NCI-H2107 treated with DMSO at 0.1 percent for 48 hours (cell line): ENCODE measurements at regions not wholly inside any gene's neighbourhood (a gene's known extent, or its start where the extent isn't known, plus 50 kb on each side); places are given as distances from the start of the nearest gene placed in this dataset.
"Not testable (repeated sequence)": the region's sequence is repeated elsewhere in the genome, so short reads cannot be mapped to it uniquely, and the experiment has no call there.

Experiments
- DNase-seq: peaks from one replicate; lab custom pipeline; 2025; ENCODE audit not compliant: unreplicated experiment; lab: John Stamatoyannopoulos, UW

- DNase-seq, result no peak
Measured at GRCh38 chr1:187999973-188000372, 1171.2 kb downstream of the PLA2G4A start.

DNA sequence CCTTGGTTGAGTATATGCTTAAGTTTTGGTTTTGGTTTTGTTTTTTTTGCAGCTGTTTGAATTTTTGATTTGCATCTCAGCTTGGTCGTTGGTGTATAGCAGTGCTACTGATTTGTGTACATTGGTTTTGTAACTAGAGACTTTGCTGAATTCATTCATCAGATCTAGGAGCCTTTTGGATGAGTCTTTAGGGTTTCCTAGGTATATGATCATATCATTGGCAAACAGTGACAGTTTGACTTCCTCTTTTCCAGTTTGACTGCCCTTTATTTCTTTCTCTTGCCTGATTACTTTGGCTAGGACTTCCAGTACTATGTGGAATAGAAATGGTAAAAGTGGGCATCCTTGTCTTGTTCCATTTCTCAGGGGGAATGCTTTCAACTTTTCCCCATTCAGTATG lies 1174.9 kb downstream of the PLA2G4A start:
- DNase-seq, result not testable (repeated sequence)

DNA sequence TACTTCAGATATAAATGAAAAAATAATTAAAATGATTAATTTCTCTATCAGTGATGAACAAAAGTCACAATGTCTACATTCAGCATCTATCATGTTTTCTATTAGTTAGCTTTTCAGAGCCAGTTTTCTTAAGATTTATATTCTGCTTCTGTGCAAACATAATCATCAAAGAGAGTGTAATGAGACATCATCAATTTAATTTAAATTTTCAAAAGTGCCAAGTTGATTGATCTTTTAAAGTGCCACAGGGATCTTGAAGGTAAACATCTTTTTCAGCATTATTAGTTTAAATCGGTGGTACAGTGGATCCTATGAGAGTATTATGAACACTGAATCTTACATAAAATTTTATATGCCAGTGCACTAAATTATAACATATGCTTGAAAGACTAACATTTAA lies 1176.1 kb downstream of the PLA2G4A start:
- no peak for DNase-seq

DNA sequence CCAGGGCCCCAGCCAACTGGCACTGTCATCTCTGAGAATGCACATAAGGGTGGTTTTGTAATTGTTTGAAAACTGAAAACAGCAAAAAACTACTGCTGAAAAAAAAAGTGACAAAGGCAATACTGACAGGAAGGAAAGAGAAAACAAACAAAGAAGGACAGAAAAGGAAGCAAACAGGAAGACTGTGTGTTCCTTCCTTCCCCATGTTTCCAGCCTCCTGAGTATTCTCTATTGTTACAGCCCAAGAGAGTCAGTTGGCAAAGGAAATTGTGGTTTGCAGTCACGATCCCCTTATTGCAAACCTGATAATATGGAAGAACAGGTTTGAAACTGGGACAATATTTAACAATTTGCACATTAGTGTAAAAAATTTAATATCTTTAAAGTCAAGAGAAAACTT lies 1177.6 kb downstream of the PLA2G4A start:
- no peak for DNase-seq

GRCh38 chr1:188013222-188013849 lies 1184.6 kb downstream of the PLA2G4A start:
- not testable (repeated sequence) for DNase-seq

- no peak for DNase-seq
Measured at GRCh38 chr1:188017921-188018320, 1189.2 kb downstream of the PLA2G4A start.

DNA sequence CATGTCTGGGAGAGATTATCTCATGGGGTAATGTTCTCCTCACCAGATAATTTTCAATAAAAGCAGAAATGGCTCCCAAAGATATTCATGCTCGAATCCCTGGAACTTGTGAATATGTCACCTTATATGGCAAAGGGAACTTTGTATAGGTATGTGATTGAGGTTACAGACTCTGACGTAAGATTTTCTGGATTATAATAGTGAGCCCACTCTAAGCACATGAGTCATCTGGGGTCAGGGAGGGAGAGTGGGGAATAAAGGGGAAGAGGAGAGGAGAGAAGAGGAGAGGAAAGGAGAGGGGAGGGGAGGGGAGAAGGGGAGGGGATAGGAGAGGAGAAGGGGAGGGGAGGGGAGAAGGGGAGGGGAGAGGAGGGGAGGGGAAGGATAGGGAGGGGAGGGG lies 1193.9 kb downstream of the PLA2G4A start:
- DNase-seq, result no peak

GRCh38 chr1:188023206-188023605 lies 1194.5 kb downstream of the PLA2G4A start:
- DNase-seq, result no peak

- no peak for DNase-seq
Measured at GRCh38 chr1:188027613-188028012, 1198.9 kb downstream of the PLA2G4A start.

DNA sequence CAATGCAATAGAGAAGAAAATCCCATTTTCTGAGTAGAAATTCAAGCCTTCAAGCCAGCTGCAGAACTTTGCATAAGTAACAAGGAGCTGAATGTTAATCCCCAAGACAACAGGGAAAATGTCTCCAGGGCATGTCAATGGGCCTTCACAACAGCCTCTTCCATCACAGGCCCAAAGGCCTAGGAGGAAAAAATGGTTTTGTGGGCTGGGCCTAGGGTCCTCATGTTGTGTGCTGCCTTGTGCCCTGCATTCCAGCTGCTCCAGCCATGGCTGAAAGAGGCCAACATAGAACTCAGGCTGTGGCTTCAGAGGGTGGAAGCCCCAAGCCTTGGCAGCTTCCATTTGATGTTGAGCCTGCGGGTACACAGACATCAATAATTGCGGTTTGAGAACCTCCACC lies 1208.8 kb downstream of the PLA2G4A start:
- DNase-seq, result not testable (repeated sequence)

GRCh38 chr1:188043536-188044245 lies 1214.9 kb downstream of the PLA2G4A start:
- no peak for DNase-seq

DNA sequence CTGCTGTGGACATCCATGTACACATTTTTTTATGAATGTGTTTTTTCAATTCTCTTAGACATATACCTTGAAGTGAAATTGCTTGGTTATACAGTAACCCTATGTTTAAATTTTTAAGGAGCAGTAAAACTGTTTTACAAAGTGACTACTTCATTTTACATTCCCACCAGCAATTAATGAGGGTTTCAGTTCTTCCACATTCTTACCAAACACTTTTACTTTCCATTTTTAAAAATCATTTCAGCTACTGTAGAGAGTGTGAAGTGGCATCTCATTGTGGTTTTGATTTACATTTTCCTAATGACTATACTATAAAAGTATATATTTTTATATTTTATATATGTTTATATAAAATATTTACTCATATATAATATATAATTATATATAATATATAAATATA lies 1221.5 kb downstream of the PLA2G4A start:
- no peak for DNase-seq

DNA sequence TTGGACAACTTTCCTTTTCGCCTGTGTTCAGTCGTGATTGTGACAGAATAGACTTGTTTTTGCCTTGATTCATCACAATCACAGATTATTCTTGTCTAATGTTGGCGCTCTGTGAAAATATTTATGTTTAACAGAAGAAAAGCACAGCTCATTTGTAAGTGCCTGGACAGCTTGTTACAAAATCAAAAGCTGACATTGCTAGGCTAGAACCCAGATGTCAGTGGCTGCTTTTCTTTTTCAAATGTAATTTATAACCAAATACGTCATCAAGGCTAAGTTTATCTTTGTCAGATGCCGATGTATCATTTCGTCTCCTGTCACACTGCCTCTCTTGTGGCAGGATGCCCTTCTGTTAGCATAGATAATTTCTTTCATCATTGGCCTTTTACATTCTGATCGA lies 1227.3 kb downstream of the PLA2G4A start:
- no peak for DNase-seq

DNA sequence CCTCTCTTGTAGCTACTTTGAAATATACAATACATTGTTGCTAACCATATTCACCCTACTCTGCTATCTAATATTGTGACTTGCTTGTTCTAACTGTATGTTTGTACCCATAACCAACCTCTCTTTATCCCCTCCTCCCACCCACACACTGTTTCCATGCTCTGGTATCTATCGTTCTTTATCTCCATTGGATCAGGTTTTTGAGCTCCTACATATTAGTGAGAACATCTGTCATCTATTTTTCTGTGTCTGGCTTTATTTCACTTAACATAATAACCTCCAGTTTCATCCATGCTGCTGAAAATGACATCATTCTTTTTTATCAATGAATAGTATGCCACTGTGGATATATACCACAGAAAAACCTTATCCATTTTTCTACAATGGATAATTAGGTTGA lies 1230.1 kb downstream of the PLA2G4A start:
- DNase-seq, result no peak

DNA sequence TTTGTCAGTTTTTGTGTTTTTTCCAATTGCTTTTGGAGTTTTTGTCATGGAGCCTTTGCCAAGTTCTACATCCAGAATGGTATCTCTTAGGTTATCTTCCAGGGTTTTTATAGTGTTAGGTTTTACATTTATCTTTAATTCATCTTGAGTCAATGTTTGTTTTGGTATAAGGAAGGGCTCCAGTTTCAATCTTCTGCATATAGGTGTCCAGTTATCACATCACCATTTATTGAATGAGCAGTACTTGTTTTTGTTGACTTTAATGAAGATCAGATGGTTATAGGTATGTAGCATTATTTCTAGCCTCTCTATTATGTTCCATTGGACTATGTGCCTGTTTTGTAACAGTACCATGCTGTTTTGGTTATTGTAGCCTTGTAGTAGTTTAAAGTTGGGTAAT lies 1233.1 kb downstream of the PLA2G4A start:
- DNase-seq, result no peak

GRCh38 chr1:188062456-188062855 lies 1233.7 kb downstream of the PLA2G4A start:
- DNase-seq, result no peak

GRCh38 chr1:188065917-188066316 lies 1237.2 kb downstream of the PLA2G4A start:
- DNase-seq, result no peak

- DNase-seq, result no peak
Measured at GRCh38 chr1:188070848-188071247, 1242.1 kb downstream of the PLA2G4A start.

DNA sequence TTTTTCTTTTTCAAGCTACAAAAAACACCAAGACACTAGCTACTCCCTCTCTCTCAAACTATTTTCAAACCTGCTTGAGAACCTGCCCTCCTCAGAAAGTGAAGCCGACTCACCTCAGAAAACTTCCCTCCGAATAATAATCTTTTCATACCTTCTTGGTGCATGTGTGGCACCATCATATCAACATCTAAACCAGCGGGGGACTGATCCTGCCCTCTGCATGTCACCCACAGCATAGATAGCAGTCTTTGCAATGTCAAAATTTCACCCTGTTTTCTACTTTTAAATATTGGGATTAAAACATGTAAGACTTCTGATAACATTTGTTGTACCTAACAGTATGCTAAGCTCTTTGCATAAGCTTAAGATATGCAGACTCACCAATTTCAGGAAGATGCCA lies 1260.3 kb downstream of the PLA2G4A start:
- DNase-seq, result no peak

GRCh38 chr1:188089461-188089860 lies 1260.7 kb downstream of the PLA2G4A start:
- DNase-seq, result peak; percentile 21

- DNase-seq, result no peak
Measured at GRCh38 chr1:188096521-188096920, 1267.8 kb downstream of the PLA2G4A start.

DNA sequence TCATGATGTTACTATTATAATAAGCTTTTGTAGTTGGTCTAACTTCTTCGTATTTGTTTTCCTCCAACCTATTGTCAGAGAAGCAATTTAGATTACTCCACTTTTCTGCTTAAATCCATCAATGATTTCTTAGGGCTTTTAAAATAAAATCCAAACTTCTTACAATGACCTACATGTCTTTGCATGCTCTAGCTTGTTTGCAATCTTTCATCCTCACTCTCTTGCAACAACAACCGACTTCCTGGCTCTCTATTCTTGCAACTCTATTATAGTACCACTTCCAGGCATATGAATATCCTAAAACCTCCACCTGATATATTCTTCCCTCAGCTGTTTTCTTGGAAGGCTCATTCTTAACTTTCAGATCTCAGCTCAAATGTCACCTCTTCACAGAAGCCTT lies 1288.7 kb downstream of the PLA2G4A start:
- no peak for DNase-seq

- no peak for DNase-seq
Measured at GRCh38 chr1:188122646-188123045, 1293.9 kb downstream of the PLA2G4A start.
